ENCODE measurements at regions not wholly inside any gene's neighbourhood (a gene's known extent, or its start where the extent isn't known, plus 50 kb on each side); places are given as distances from the start of the nearest gene placed in this dataset.

GRCh38 chr1:34619256-34619655 is 135.6 kb upstream of the GJB5 start:
- TF ChIP-seq EZH2 (IDR thresholded peaks at IDR 0.05; ENCODE audit: borderline replicate concordance) = no peak
- TF ChIP-seq EZH2phosphoT487 (IDR thresholded peaks at IDR 0.05; ENCODE audit: low read depth, severe bottlenecking, unreplicated experiment) = no peak

Data from hepatocyte (in vitro differentiated cells).